K562 (cell line): ENCODE measurements at regions not wholly inside any gene's neighbourhood (a gene's known extent, or its start where the extent isn't known, plus 50 kb on each side); places are given as distances from the start of the nearest gene placed in this dataset.

Experiments
- ATAC-seq: fragments of 200-7000 bp; cut with Tn5 transposase; 3 replicates; pipeline ENCODE4 v1.9.1; 2020; ENCODE audit warnings: moderate library complexity
- BruUV-seq: library from RNA; stranded (reverse); fragments of 400-500 nt; replicated peaks from 2 replicates; lab custom pipeline; 2021; lab: Mats Ljungman, UMichigan
- CTCF ChIA-PET: fragments of 300-600 bp; formaldehyde crosslinking; extraction: SDS; loops from one replicate; lab custom pipeline; 2021; ENCODE audit warnings: low intra/inter-chr PET ratio; lab: Yijun Ruan, JAX
- POLR2A ChIA-PET: fragments of 300-600, 350-650 bp; sonication (Branson Sonifier 250); formaldehyde crosslinking; extraction: SDS; loops from one replicate; lab custom pipeline; 2021; ENCODE audit warnings: antibody characterized with exemption, inconsistent platforms; lab: Yijun Ruan, JAX
- DNase-seq, 4 experiments: peaks; one replicate each; pipeline versions ENCODE4 v3.0.0 to v3.0.0-alpha.2; 2011 to 2018; ENCODE audit warnings: low spot score in 3 of 4, mixed read lengths in 3 of 4; ENCODE audit errors: extremely low read depth in 1 of 4
- FAIRE-seq: peaks from 2 replicates; lab custom pipeline; 2011; peaks lifted over from hg19 to GRCh38; lab: Jason Lieb, UNC
- H2AFZ ChIP-seq: 2 replicates; pipeline ENCODE4 v1.6.0; 2011; ENCODE audit warnings: low read depth, low read length, control low read depth, inconsistent platforms
- H3K27ac ChIP-seq: fragments of 200-600 bp; 3 replicates; pipeline ENCODE4 v1.8.0; 2011; ENCODE audit warnings: low read depth, mild to moderate bottlenecking, control low read depth, inconsistent platforms, low read length, moderate library complexity, mixed read lengths; ENCODE audit errors: extremely low read depth
- H3K27me3 ChIP-seq, 2 experiments: fragments of 300-600 bp in 1 of 2; 2 replicates in 1 of 2; 3 replicates in 1 of 2; pipeline versions ENCODE4 v1.6.0 to v1.8.0; 2011; ENCODE audit warnings: inconsistent platforms in 2 of 2, low read length in 2 of 2, mild to moderate bottlenecking in 1 of 2, mixed read lengths in 1 of 2, moderate library complexity in 1 of 2; ENCODE audit not compliant: control insufficient read depth in 2 of 2, insufficient read depth in 2 of 2
- H3K36me3 ChIP-seq: fragments of 300-600 bp; 3 replicates; pipeline ENCODE4 v1.8.0; 2011; ENCODE audit warnings: mild to moderate bottlenecking, low read length, inconsistent platforms; ENCODE audit not compliant: control insufficient read depth, insufficient read depth
- H3K4me1 ChIP-seq, 2 experiments: fragments of 200-600 bp in 1 of 2; replicated peaks in 1 of 2; 2 replicates in 1 of 2; 3 replicates in 1 of 2; pipeline versions ENCODE4 v1.5.1 to v1.8.0; 2011; ENCODE audit warnings: inconsistent platforms in 2 of 2, low read length in 2 of 2, mild to moderate bottlenecking in 1 of 2, mixed read lengths in 1 of 2, moderate library complexity in 1 of 2; ENCODE audit not compliant: control insufficient read depth in 2 of 2, insufficient read depth in 2 of 2
- H3K4me2 ChIP-seq: 2 replicates; pipeline ENCODE4 v1.6.1; 2011; ENCODE audit warnings: low read length, control low read depth, inconsistent platforms, mixed read lengths; ENCODE audit not compliant: insufficient read depth
- H3K4me3 ChIP-seq: fragments of 200-600 bp; sonication (generic), shearing (Covaris generic); 2 replicates; pipeline ENCODE4 v1.5.1; 2016; ENCODE audit warnings: control low read depth, inconsistent platforms
- H3K79me2 ChIP-seq: fragments of 200-600 bp; 3 replicates; pipeline ENCODE4 v1.8.0; 2011; ENCODE audit warnings: low read length, inconsistent platforms; ENCODE audit not compliant: control insufficient read depth, insufficient read depth
- H3K9ac ChIP-seq, 2 experiments: 2 replicates each; pipeline versions ENCODE4 v1.6.0 to v1.6.1; 2011; ENCODE audit warnings: low read depth in 2 of 2, low read length in 2 of 2, control low read depth in 1 of 2, inconsistent platforms in 1 of 2, mild to moderate bottlenecking in 1 of 2, mixed read lengths in 1 of 2; ENCODE audit not compliant: insufficient read depth in 1 of 2
- H3K9me1 ChIP-seq: one replicate; pipeline ENCODE4 v1.6.0; 2011; ENCODE audit warnings: inconsistent platforms, mild to moderate bottlenecking, low read length, moderate library complexity; ENCODE audit not compliant: control insufficient read depth, insufficient read depth
- H3K9me3 ChIP-seq: replicated peaks from 2 replicates; pipeline ENCODE4 v1.5.1; 2011; ENCODE audit warnings: low read depth, low read length, inconsistent platforms; ENCODE audit not compliant: control insufficient read depth, insufficient read depth
- H4K20me1 ChIP-seq: replicated peaks from 2 replicates; pipeline ENCODE4 v1.6.1; 2011; ENCODE audit warnings: low read length, inconsistent platforms, mixed read lengths; ENCODE audit not compliant: control insufficient read depth, insufficient read depth
- ATF7 ChIP-seq: fragments of 450-650 bp; IDR thresholded peaks from 2 replicates; pipeline ENCODE4 v1.7.1; 2014; ENCODE audit warnings: mild to moderate bottlenecking, moderate library complexity
- BCOR ChIP-seq: fragments of 450-650 bp; IDR thresholded peaks from 2 replicates; pipeline ENCODE4 v1.6.1; 2016
- CREBBP ChIP-seq: IDR thresholded peaks from one replicate; pipeline ENCODE4 v1.6.1; 2012; ENCODE audit warnings: low read depth, mild to moderate bottlenecking, control low read depth, inconsistent platforms, low read length
- IRF2 ChIP-seq: sonication (generic); formaldehyde crosslinking; IDR thresholded peaks from 2 replicates; pipeline ENCODE4 v1.8.1; 2022; ENCODE audit warnings: mild to moderate bottlenecking, missing genetic modification reagents
- MEF2A ChIP-seq: IDR thresholded peaks from 2 replicates; pipeline ENCODE4 v1.6.1; 2011; ENCODE audit warnings: low read depth, mild to moderate bottlenecking, low read length, moderate library complexity; ENCODE audit not compliant: control insufficient read depth
- NFRKB ChIP-seq: fragments of 450-650 bp; IDR thresholded peaks from 2 replicates; pipeline ENCODE4 v1.6.1; 2016; ENCODE audit warnings: low read depth
- NR3C1 ChIP-seq: sonication (generic); formaldehyde crosslinking; IDR thresholded peaks from 2 replicates; pipeline ENCODE4 v1.8.1; 2022; ENCODE audit warnings: missing genetic modification reagents
- POLR3A ChIP-seq: IDR thresholded peaks from 2 replicates; pipeline ENCODE4 v1.6.1; 2011; ENCODE audit warnings: borderline replicate concordance, mild to moderate bottlenecking, moderate library complexity; ENCODE audit not compliant: insufficient read length, insufficient read depth; ENCODE audit errors: extremely low read depth
- ZNF184 ChIP-seq: sonication (generic); formaldehyde crosslinking; IDR thresholded peaks from 2 replicates; pipeline ENCODE4 v1.5.0; 2020; ENCODE audit warnings: missing genetic modification reagents
- ZNF507 ChIP-seq: conservative IDR thresholded peaks from 2 replicates; pipeline ENCODE4 v1.6.1; 2017; ENCODE audit warnings: missing genetic modification characterization, missing compliant biosample characterization
- ZSCAN29 ChIP-seq: fragments of 450-650 bp; IDR thresholded peaks from 2 replicates; pipeline ENCODE4 v1.6.1; 2017
- WGBS: fragments of 100-300 bp; shearing (Covaris generic); methylation state at CpG from one replicate; pipeline ENCODE4 v1.1.6; 2016; ENCODE audit warnings: low coverage, mixed read lengths; ENCODE audit not compliant: insufficient coverage; ENCODE audit errors: missing lambda C conversion rate; 5-methylcytosine and 5-hydroxymethylcytosine counted together
- in situ Hi-C: fragments of 300-500 bp; cut with MboI; formaldehyde crosslinking; loops from 4 replicates; pipeline ENCODE4 v1.15.0; 2018; ENCODE audit warnings: inconsistent platforms, mixed read lengths
- intact Hi-C: fragments of 100-400 bp; cut with micrococcal nuclease; formaldehyde crosslinking; loops from 2 replicates; pipeline ENCODE4 v1.14.2; 2022

DNA sequence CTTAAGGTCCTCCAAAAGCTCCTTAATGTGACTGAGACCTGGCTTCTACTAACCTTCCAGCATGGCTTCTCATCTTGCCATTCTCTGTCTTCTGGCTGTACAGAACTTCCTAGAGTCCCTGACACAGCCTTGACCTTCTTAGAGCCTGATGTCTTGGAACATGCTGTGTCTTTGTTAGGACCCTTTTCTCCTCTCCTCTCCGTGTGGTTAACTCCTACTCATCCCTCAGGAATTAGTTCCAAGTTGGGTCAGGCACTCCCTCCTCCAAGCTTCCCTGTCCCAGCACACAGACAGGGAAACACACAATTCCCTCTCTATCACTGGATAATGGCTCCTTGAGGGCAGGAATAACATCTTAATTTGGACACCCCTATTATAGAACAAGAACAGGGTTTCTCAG is 275.4 kb upstream of the USP24 start (continued):
- TF ChIP-seq CREBBP, result no peak

DNA sequence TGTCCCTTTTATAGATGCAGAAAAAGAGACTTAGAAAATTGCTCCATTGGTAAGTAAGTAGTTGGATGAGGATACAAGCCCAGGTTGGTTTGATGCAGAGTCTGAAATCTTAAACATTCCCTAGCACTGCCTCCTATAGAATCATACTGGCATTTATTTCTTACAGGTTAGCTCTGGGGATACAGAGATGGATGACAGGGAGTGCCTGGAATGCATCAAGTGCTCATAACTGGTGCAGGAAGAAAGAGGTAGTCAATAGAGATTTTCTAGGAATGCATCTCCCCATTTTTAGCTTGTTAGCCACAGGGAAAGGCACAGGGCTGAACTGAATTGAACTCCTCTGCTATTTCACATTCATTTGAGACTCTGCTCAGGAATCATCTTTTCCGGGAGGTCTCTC is 269.0 kb upstream of the USP24 start:
- ChIA-PET CTCF (interaction anchor here (0.8 to 1.2 kb wide), 3 partner anchors 106 to 109 kb away, joined by 3 to 7 read pairs (median 6); no protein-coding TSS in a partner anchor), POLR2A (no interaction called here)
- ATAC-seq (no peak), DNase-seq (no peak), FAIRE-seq (no peak)
- Histone ChIP-seq H3K9ac (no peak overlapping the region), H3K4me1 (no peaks in the 10 kb centered on the region), H3K36me3 (no peaks in the 10 kb centered on the region), H3K4me3 (no peak overlapping the region), H4K20me1 (no peaks in the 10 kb centered on the region), H3K27me3 (no peaks in the 10 kb centered on the region), H2AFZ (no peak overlapping the region), H3K9me3 (no peaks in the 10 kb centered on the region), H3K27ac (no peak overlapping the region), H3K79me2 (no peaks in the 10 kb centered on the region), H3K9me1 (no peaks in the 10 kb centered on the region), H3K4me2 (no peak overlapping the region)
- in situ Hi-C loops, result loop anchor here (5.0 to 10.0 kb wide), 2 partner anchors 57 to 109 kb away; no protein-coding TSS in a partner anchor
- 6% methylated on average over 1 of the region's 1 CpG for WGBS
- TF ChIP-seq MEF2A (no peak), POLR3A (no peak), BCOR (no peak), ZNF184 (CRISPR knock-in tag) (no peak), NFRKB (no peak), NR3C1 (no peak), ZNF507 (no peak), IRF2 (CRISPR knock-in tag) (no peak), ATF7 (no peak), ZSCAN29 (no peak)
- intact Hi-C loops, result loop anchor here (5.0 kb wide), 1 partner anchor 197 kb away; no protein-coding TSS in a partner anchor
- BruUV-seq, result no TSS peak
